GM12878 (cell line): ENCODE measurements at regions not wholly inside any gene's neighbourhood (a gene's known extent, or its start where the extent isn't known, plus 50 kb on each side); places are given as distances from the start of the nearest gene placed in this dataset.
"Not testable (repeated sequence)": the region's sequence is repeated elsewhere in the genome, so short reads cannot be mapped to it uniquely, and the experiment has no call there.

Experiments used
- ATAC-seq: fragments of 200-7000 bp; cut with Tn5 transposase; 3 replicates; pipeline ENCODE4 v1.9.1; 2020; ENCODE audit warnings: mild to moderate bottlenecking, moderate library complexity
- BruUV-seq: library from RNA; stranded (reverse); fragments of 400-500 nt; replicated peaks from 2 replicates; lab custom pipeline; 2021; lab: Mats Ljungman, UMichigan
- CTCF ChIA-PET: fragments of 300-600 bp; sonication (Branson Sonifier 250); formaldehyde crosslinking; extraction: SDS; loops from one replicate; lab custom pipeline; 2021; ENCODE audit warnings: inconsistent platforms; lab: Yijun Ruan, JAX
- POLR2A ChIA-PET: fragments of 350-600 bp; formaldehyde crosslinking; extraction: SDS; loops from one replicate; lab custom pipeline; 2021; ENCODE audit warnings: inconsistent platforms; lab: Charles Lee
- RAD21 ChIA-PET: fragments of 300-600 bp; sonication (Branson Sonifier 250); formaldehyde crosslinking; loops from one replicate; lab custom pipeline; 2023; ENCODE audit warnings: antibody characterized with exemption; ENCODE audit not compliant: unreplicated experiment; lab: Charles Lee
- SMC1A ChIA-PET: fragments of 300-600 bp; sonication (Branson Sonifier 250); formaldehyde crosslinking; loops from one replicate; lab custom pipeline; 2023; ENCODE audit not compliant: unreplicated experiment, uncharacterized antibody; lab: Charles Lee
- DNase-seq: peaks from one replicate; pipeline ENCODE4 v3.0.0-alpha.2; 2011; ENCODE audit warnings: low read depth, low spot score
- FAIRE-seq: peaks from 3 replicates; lab custom pipeline; 2011; peaks lifted over from hg19 to GRCh38; lab: Jason Lieb, UNC
- H2AFZ ChIP-seq: 2 replicates; pipeline ENCODE4 v1.6.0; 2011; ENCODE audit warnings: low read depth, low read length, control low read depth; ENCODE audit not compliant: control insufficient read depth
- H3K27ac ChIP-seq: 2 replicates; pipeline ENCODE4 v1.5.1; 2011; ENCODE audit warnings: control low read depth; ENCODE audit not compliant: control insufficient read depth, insufficient read depth
- H3K27me3 ChIP-seq, 2 experiments: replicated peaks in 1 of 2; 2 replicates each; pipeline versions ENCODE4 v1.6.0 to v1.6.1; 2011; ENCODE audit warnings: low read length in 1 of 2; ENCODE audit not compliant: control insufficient read depth in 2 of 2, insufficient read depth in 2 of 2
- H3K36me3 ChIP-seq, 2 experiments: 2 replicates each; pipeline ENCODE4 v1.5.1; 2011; ENCODE audit warnings: low read length in 1 of 2; ENCODE audit not compliant: control insufficient read depth in 2 of 2, insufficient read depth in 2 of 2
- H3K4me1 ChIP-seq: 2 replicates; pipeline ENCODE4 v1.6.1; 2011; ENCODE audit warnings: mild to moderate bottlenecking, low read length, moderate library complexity, mixed read lengths; ENCODE audit not compliant: control insufficient read depth, insufficient read depth
- H3K4me2 ChIP-seq: 2 replicates; pipeline ENCODE4 v1.6.0; 2011; ENCODE audit warnings: control low read depth; ENCODE audit not compliant: control insufficient read depth, insufficient read depth
- H3K4me3 ChIP-seq: fragments of 200-600 bp; sonication (generic); 2 replicates; pipeline ENCODE4 v1.5.1; 2016
- H3K79me2 ChIP-seq: 2 replicates; pipeline ENCODE4 v1.6.0; 2011; ENCODE audit warnings: low read length; ENCODE audit not compliant: control insufficient read depth, insufficient read depth
- H3K9ac ChIP-seq: 2 replicates; pipeline ENCODE4 v1.8.0; 2011; ENCODE audit warnings: low read length, control low read depth, mixed read lengths; ENCODE audit not compliant: control insufficient read depth, insufficient read depth
- H3K9me3 ChIP-seq: replicated peaks from 3 replicates; pipeline ENCODE4 v1.5.1; 2011; ENCODE audit warnings: mild to moderate bottlenecking, low read length; ENCODE audit not compliant: control insufficient read depth, insufficient read depth
- H4K20me1 ChIP-seq: 2 replicates; pipeline ENCODE4 v1.6.0; 2011; ENCODE audit not compliant: control insufficient read depth, insufficient read depth
- ASH2L ChIP-seq: fragments of 300-600, 200-600 bp; sonication (generic); IDR thresholded peaks from 2 replicates; pipeline ENCODE4 v1.6.1; 2017; ENCODE audit warnings: low read depth, mild to moderate bottlenecking, borderline replicate concordance
- CEBPB ChIP-seq, 2 experiments: fragments of 150-350 bp in 1 of 2; IDR thresholded peaks; 2 replicates each; pipeline ENCODE4 v1.6.1; 2012 to 2014; ENCODE audit warnings: low read depth in 2 of 2, low read length in 2 of 2, borderline replicate concordance in 1 of 2, inconsistent platforms in 1 of 2
- FOXK2 ChIP-seq: fragments of 450-650 bp; IDR thresholded peaks from 2 replicates; pipeline ENCODE4 v1.6.1; 2017; ENCODE audit warnings: mild to moderate bottlenecking, moderate library complexity
- GATAD2B ChIP-seq: fragments of 450-650 bp; conservative IDR thresholded peaks from 2 replicates; pipeline ENCODE4 v1.6.1; 2017; ENCODE audit warnings: low read depth, mild to moderate bottlenecking, moderate library complexity
- IRF4 ChIP-seq: IDR thresholded peaks from 2 replicates; pipeline ENCODE4 v1.6.1; 2011; ENCODE audit warnings: low read depth, low read length
- NRF1 ChIP-seq: conservative IDR thresholded peaks from 2 replicates; pipeline ENCODE4 v1.6.1; 2011; ENCODE audit warnings: mild to moderate bottlenecking, low read depth, low read length, improper control_type of control experiment
- SIX5 ChIP-seq: IDR thresholded peaks from 2 replicates; pipeline ENCODE4 v1.6.1; 2011; ENCODE audit warnings: mild to moderate bottlenecking, low read depth, low read length, moderate library complexity; ENCODE audit not compliant: severe bottlenecking
- STAT3 ChIP-seq: IDR thresholded peaks from 2 replicates; pipeline ENCODE4 v1.6.1; 2011; ENCODE audit warnings: low read depth, low read length, improper control_type of control experiment
- TCF12 ChIP-seq: IDR thresholded peaks from 2 replicates; pipeline ENCODE4 v1.6.1; 2011; ENCODE audit warnings: low read depth, mild to moderate bottlenecking, low read length
- YY1 ChIP-seq: IDR thresholded peaks from 2 replicates; pipeline ENCODE4 v1.6.1; 2011; ENCODE audit warnings: low read depth, mild to moderate bottlenecking, low read length
- WGBS: methylation state at CpG from one replicate; pipeline ENCODE4 v1.1.6; 2016; ENCODE audit warnings: low lambda C conversion rate; ENCODE audit not compliant: insufficient replicate concordance, insufficient coverage; ENCODE audit errors: missing lambda C conversion rate; 5-methylcytosine and 5-hydroxymethylcytosine counted together
- in situ Hi-C: fragments of 300-500 bp; cut with MboI; formaldehyde crosslinking; loops from 9 replicates; pipeline ENCODE4 v1.14.3; 2018; ENCODE audit warnings: mixed read lengths
- intact Hi-C: fragments of 100-400 bp; cut with micrococcal nuclease; formaldehyde crosslinking; loops from one replicate; pipeline ENCODE4 v1.14.2; 2022; ENCODE audit not compliant: unreplicated experiment
- TF ChIP-seq, protein P1 (sequence below): fragments of 450-650 bp; formaldehyde crosslinking; IDR thresholded peaks from 2 replicates; pipeline ENCODE4 v1.4.0; 2022; ENCODE audit warnings: mild to moderate bottlenecking, moderate library complexity
- TF ChIP-seq, protein P2 (sequence below): fragments of 450-650 bp; IDR thresholded peaks from 2 replicates; pipeline ENCODE4 v1.6.1; 2018; ENCODE audit warnings: borderline replicate concordance, mild to moderate bottlenecking; ENCODE audit not compliant: partially characterized antibody

DNA sequence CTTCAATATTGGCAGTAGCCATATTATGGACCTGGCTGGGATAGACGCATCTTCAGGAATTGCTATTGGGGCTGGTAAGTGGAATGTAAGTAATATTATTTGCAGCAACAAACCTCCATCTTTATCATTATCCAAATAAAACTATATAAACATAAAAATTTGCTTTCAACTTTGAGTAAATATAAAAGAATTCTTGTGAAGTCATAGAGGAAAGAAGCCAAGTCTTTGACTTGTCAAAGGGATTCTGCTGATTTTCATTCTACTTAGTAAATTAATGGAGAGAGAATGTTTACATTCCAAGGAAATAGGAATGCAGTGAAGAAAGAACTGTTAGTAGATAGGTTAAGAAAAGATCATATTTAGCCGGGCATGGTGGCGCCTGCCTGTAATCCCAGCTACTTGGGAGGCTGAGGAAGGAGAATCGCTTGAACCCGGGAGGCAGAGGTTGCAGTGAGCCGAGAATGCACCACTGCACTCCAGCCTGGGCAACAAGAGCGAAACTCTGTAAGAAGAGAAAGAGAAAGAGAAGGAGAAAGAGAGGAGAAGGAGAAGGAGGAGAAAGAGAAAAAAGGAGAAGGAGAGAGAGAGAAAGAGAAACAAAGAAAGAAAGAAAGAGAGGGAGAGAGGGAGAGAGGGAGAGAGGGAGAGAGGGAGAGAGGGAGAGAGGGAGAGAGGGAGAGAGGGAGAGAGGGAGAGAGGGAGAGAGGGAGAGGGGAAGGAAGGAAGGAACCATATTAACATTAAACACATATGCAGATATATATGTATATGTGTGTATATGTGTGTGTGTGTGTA, 79.4 kb upstream of the GNAZ start:
- BruUV-seq, H3K27ac ChIP-seq, H2AFZ ChIP-seq, CTCF ChIA-PET, FAIRE-seq, H3K4me3 ChIP-seq, SMC1A ChIA-PET, ATAC-seq, in situ Hi-C loops, POLR2A ChIA-PET, H4K20me1 ChIP-seq, H3K79me2 ChIP-seq, H3K4me1 ChIP-seq, H3K9ac ChIP-seq, H3K4me2 ChIP-seq, H3K36me3 ChIP-seq, H3K9me3 ChIP-seq, DNase-seq, H3K27me3 ChIP-seq, intact Hi-C loops: not testable (repeated sequence)
- 63% methylated on average over 7 of the region's 7 CpGs for WGBS
- RAD21 ChIA-PET, result interaction anchor here (0.6 kb wide), 1 partner anchor 172 kb away, joined by 3 read pairs; no protein-coding TSS in a partner anchor

DNA sequence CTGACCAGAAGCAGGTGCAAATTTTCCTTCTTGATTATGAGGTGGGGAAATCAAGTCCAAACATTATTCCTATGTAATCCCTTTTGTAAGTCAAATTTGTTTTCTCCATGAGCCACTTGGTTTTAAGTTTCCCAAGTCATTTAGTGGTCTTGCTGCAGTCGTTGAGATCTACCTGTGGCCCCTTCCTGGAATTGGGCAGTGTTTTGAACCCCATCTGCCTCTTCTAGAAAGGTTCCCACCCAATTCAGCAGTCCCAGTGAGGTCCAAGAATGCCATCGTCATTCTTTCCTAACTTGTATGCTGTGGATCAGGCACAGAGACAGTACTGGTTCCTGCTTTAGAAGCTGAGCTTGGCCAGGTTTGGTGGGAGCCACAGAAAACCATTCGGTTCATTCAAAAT, 77.8 kb upstream of the GNAZ start:
- no peak overlapping the region for H3K27ac ChIP-seq
- H2AFZ ChIP-seq, result no peak overlapping the region
- H3K4me3 ChIP-seq, result no peak overlapping the region
- RAD21 ChIA-PET, result no interaction called here
- H3K4me2 ChIP-seq, result no peak overlapping the region
- H3K79me2 ChIP-seq, result no peaks in the 10 kb centered on the region
- H4K20me1 ChIP-seq, result no peaks in the 10 kb centered on the region
- POLR2A ChIA-PET, result no interaction called here
- DNase-seq (no peak), FAIRE-seq (no peak), ATAC-seq (no peak)
- intact Hi-C loops (no loop called here), in situ Hi-C loops (no loop called here)
- 46% methylated on average over 3 of the region's 3 CpGs for WGBS
- no peak overlapping the region for H3K9ac ChIP-seq
- H3K9me3 ChIP-seq, result peaks cover 5% of the 10 kb centered on the region; the same call in 2 of the 3 replicates
- TF ChIP-seq ASH2L, result no peak
- no peak for TF ChIP-seq TCF12
- TF ChIP-seq, protein P1, sequence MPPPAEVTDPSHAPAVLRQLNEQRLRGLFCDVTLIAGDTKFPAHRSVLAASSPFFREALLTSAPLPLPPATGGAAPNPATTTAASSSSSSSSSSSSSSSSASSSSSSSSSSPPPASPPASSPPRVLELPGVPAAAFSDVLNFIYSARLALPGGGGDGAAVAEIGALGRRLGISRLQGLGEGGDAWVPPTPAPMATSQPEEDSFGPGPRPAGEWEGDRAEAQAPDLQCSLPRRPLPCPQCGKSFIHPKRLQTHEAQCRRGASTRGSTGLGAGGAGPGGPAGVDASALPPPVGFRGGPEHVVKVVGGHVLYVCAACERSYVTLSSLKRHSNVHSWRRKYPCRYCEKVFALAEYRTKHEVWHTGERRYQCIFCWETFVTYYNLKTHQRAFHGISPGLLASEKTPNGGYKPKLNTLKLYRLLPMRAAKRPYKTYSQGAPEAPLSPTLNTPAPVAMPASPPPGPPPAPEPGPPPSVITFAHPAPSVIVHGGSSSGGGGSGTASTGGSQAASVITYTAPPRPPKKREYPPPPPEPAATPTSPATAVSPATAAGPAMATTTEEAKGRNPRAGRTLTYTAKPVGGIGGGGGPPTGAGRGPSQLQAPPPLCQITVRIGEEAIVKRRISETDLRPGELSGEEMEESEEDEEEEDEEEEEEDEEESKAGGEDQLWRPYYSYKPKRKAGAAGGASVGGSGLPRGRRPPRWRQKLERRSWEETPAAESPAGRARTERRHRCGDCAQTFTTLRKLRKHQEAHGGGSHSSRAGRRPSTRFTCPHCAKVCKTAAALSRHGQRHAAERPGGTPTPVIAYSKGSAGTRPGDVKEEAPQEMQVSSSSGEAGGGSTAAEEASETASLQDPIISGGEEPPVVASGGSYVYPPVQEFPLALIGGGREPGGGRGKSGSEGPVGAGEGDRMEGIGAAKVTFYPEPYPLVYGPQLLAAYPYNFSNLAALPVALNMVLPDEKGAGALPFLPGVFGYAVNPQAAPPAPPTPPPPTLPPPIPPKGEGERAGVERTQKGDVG (CRISPR knock-in tag), result no peak
- TF ChIP-seq IRF4, result no peak
- no peak for TF ChIP-seq NRF1
- TF ChIP-seq STAT3, result no peak
- TF ChIP-seq FOXK2, result no peak
- TF ChIP-seq YY1, result no peak
- TF ChIP-seq, protein P2, sequence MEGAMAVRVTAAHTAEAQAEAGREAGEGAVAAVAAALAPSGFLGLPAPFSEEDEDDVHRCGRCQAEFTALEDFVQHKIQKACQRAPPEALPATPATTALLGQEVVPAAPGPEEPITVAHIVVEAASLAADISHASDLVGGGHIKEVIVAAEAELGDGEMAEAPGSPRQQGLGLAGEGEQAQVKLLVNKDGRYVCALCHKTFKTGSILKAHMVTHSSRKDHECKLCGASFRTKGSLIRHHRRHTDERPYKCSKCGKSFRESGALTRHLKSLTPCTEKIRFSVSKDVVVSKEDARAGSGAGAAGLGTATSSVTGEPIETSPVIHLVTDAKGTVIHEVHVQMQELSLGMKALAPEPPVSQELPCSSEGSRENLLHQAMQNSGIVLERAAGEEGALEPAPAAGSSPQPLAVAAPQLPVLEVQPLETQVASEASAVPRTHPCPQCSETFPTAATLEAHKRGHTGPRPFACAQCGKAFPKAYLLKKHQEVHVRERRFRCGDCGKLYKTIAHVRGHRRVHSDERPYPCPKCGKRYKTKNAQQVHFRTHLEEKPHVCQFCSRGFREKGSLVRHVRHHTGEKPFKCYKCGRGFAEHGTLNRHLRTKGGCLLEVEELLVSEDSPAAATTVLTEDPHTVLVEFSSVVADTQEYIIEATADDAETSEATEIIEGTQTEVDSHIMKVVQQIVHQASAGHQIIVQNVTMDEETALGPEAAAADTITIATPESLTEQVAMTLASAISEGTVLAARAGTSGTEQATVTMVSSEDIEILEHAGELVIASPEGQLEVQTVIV, result no peak
- no peak for TF ChIP-seq SIX5
- TF ChIP-seq GATAD2B, result no peak
- TF ChIP-seq CEBPB (IDR thresholded peaks at IDR 0.05; ENCODE audit: borderline replicate concordance in 1 of 2, low read depth in 2 of 2, low read length in 2 of 2), result no peak
- H3K4me1 ChIP-seq, result no peaks in the 10 kb centered on the region
- CTCF ChIA-PET, result no interaction called here
- SMC1A ChIA-PET, result no interaction called here
- H3K27me3 ChIP-seq, result no peaks in the 10 kb centered on the region
- no TSS peak for BruUV-seq
- no peaks in the 10 kb centered on the region for H3K36me3 ChIP-seq
